ENCODE measurements at regions not wholly inside any gene's neighbourhood (a gene's known extent, or its start where the extent isn't known, plus 50 kb on each side); places are given as distances from the start of the nearest gene placed in this dataset.

GRCh38 chr13:74695021-74695800 lies 561.0 kb upstream of the KLF12 start:
- FAIRE-seq (no peak), DNase-seq (ENCODE audit: extremely low read depth in 1 of 4, low spot score in 3 of 4) (no peak), ATAC-seq (no peak)
- Histone ChIP-seq H3K9me1 (ENCODE audit: control insufficient read depth, insufficient read depth, low read length) (no peaks in the 10 kb centered on the region), H4K20me1 (replicated peaks; ENCODE audit: control insufficient read depth, insufficient read depth, low read length) (no peaks in the 10 kb centered on the region), H3K79me2 (ENCODE audit: control insufficient read depth, insufficient read depth, low read length) (no peaks in the 10 kb centered on the region), H2AFZ (ENCODE audit: low read depth, low read length) (no peak overlapping the region), H3K27ac (ENCODE audit: extremely low read depth, low read depth, low read length) (no peak overlapping the region), H3K9me3 (replicated peaks; ENCODE audit: control insufficient read depth, insufficient read depth, low read depth, low read length) (no peaks in the 10 kb centered on the region), H3K4me1 (replicated peaks in 1 of 2; ENCODE audit: control insufficient read depth in 2 of 2, insufficient read depth in 2 of 2, low read length in 2 of 2) (no peaks in the 10 kb centered on the region), H3K4me2 (ENCODE audit: insufficient read depth, low read length) (no peak overlapping the region), H3K27me3 (ENCODE audit: control insufficient read depth in 2 of 2, insufficient read depth in 2 of 2, low read length in 2 of 2) (no peaks in the 10 kb centered on the region), H3K9ac (ENCODE audit: insufficient read depth in 1 of 2, low read depth in 2 of 2, low read length in 2 of 2) (no peak overlapping the region), H3K4me3 (no peak overlapping the region), H3K36me3 (ENCODE audit: control insufficient read depth, insufficient read depth, low read length) (no peaks in the 10 kb centered on the region)
- no TSS peak for BruUV-seq (replicated peaks)
- in situ Hi-C loops (cut with MboI) (no loop called here), intact Hi-C loops (cut with micrococcal nuclease) (no loop called here)
- 0% methylated on average over 9 of the region's 11 CpGs for WGBS (ENCODE audit: insufficient coverage, low coverage, missing lambda C conversion rate)
- ChIA-PET POLR2A (no interaction called here), CTCF (ENCODE audit: low intra/inter-chr PET ratio) (no interaction called here)
- TF ChIP-seq ZC3H8 (IDR thresholded peaks at IDR 0.05) (no peak), ELF2 (CRISPR knock-in tag; IDR thresholded peaks at IDR 0.05) (no peak), E2F8 (IDR thresholded peaks at IDR 0.05; ENCODE audit: low read depth, partially characterized antibody) (no peak), PPARD (CRISPR knock-in tag; IDR thresholded peaks at IDR 0.05) (no peak), RAD51 (IDR thresholded peaks at IDR 0.05; ENCODE audit: borderline replicate concordance, low read depth) (no peak)
- TF ChIP-seq, protein P1, sequence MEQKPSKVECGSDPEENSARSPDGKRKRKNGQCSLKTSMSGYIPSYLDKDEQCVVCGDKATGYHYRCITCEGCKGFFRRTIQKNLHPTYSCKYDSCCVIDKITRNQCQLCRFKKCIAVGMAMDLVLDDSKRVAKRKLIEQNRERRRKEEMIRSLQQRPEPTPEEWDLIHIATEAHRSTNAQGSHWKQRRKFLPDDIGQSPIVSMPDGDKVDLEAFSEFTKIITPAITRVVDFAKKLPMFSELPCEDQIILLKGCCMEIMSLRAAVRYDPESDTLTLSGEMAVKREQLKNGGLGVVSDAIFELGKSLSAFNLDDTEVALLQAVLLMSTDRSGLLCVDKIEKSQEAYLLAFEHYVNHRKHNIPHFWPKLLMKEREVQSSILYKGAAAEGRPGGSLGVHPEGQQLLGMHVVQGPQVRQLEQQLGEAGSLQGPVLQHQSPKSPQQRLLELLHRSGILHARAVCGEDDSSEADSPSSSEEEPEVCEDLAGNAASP (IDR thresholded peaks at IDR 0.05), result no peak
- TF ChIP-seq, protein P2, sequence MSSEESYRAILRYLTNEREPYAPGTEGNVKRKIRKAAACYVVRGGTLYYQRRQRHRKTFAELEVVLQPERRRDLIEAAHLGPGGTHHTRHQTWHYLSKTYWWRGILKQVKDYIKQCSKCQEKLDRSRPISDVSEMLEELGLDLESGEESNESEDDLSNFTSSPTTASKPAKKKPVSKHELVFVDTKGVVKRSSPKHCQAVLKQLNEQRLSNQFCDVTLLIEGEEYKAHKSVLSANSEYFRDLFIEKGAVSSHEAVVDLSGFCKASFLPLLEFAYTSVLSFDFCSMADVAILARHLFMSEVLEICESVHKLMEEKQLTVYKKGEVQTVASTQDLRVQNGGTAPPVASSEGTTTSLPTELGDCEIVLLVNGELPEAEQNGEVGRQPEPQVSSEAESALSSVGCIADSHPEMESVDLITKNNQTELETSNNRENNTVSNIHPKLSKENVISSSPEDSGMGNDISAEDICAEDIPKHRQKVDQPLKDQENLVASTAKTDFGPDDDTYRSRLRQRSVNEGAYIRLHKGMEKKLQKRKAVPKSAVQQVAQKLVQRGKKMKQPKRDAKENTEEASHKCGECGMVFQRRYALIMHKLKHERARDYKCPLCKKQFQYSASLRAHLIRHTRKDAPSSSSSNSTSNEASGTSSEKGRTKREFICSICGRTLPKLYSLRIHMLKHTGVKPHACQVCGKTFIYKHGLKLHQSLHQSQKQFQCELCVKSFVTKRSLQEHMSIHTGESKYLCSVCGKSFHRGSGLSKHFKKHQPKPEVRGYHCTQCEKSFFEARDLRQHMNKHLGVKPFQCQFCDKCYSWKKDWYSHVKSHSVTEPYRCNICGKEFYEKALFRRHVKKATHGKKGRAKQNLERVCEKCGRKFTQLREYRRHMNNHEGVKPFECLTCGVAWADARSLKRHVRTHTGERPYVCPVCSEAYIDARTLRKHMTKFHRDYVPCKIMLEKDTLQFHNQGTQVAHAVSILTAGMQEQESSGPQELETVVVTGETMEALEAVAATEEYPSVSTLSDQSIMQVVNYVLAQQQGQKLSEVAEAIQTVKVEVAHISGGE (CRISPR knock-in tag; IDR thresholded peaks at IDR 0.05), result no peak
- TF ChIP-seq, protein P3, sequence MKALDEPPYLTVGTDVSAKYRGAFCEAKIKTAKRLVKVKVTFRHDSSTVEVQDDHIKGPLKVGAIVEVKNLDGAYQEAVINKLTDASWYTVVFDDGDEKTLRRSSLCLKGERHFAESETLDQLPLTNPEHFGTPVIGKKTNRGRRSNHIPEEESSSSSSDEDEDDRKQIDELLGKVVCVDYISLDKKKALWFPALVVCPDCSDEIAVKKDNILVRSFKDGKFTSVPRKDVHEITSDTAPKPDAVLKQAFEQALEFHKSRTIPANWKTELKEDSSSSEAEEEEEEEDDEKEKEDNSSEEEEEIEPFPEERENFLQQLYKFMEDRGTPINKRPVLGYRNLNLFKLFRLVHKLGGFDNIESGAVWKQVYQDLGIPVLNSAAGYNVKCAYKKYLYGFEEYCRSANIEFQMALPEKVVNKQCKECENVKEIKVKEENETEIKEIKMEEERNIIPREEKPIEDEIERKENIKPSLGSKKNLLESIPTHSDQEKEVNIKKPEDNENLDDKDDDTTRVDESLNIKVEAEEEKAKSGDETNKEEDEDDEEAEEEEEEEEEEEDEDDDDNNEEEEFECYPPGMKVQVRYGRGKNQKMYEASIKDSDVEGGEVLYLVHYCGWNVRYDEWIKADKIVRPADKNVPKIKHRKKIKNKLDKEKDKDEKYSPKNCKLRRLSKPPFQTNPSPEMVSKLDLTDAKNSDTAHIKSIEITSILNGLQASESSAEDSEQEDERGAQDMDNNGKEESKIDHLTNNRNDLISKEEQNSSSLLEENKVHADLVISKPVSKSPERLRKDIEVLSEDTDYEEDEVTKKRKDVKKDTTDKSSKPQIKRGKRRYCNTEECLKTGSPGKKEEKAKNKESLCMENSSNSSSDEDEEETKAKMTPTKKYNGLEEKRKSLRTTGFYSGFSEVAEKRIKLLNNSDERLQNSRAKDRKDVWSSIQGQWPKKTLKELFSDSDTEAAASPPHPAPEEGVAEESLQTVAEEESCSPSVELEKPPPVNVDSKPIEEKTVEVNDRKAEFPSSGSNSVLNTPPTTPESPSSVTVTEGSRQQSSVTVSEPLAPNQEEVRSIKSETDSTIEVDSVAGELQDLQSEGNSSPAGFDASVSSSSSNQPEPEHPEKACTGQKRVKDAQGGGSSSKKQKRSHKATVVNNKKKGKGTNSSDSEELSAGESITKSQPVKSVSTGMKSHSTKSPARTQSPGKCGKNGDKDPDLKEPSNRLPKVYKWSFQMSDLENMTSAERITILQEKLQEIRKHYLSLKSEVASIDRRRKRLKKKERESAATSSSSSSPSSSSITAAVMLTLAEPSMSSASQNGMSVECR (CRISPR knock-in tag; IDR thresholded peaks at IDR 0.05), result no peak

Measured in K562 (cell line).